Hepatocyte (in vitro differentiated cells): ENCODE measurements at regions not wholly inside any gene's neighbourhood (a gene's known extent, or its start where the extent isn't known, plus 50 kb on each side); places are given as distances from the start of the nearest gene placed in this dataset.

Source experiments
- EZH2 ChIP-seq: fragments of 200-600 bp; sonication (generic); IDR thresholded peaks from 2 replicates; pipeline ENCODE4 v1.6.1; 2016; ENCODE audit warnings: antibody characterized with exemption, mild to moderate bottlenecking, borderline replicate concordance
- EZH2phosphoT487 ChIP-seq: fragments of 200-600 bp; sonication (generic); IDR thresholded peaks from one replicate; pipeline ENCODE4 v1.6.1; 2018; ENCODE audit warnings: antibody characterized with exemption, mild to moderate bottlenecking, low read depth, moderate library complexity; ENCODE audit not compliant: unreplicated experiment, severe bottlenecking
- TF ChIP-seq, protein P1 (sequence below): fragments of 200-600 bp; sonication (generic); IDR thresholded peaks from 2 replicates; pipeline ENCODE4 v1.5.1; 2016; ENCODE audit warnings: antibody characterized with exemption, mild to moderate bottlenecking; ENCODE audit not compliant: poor library complexity

DNA sequence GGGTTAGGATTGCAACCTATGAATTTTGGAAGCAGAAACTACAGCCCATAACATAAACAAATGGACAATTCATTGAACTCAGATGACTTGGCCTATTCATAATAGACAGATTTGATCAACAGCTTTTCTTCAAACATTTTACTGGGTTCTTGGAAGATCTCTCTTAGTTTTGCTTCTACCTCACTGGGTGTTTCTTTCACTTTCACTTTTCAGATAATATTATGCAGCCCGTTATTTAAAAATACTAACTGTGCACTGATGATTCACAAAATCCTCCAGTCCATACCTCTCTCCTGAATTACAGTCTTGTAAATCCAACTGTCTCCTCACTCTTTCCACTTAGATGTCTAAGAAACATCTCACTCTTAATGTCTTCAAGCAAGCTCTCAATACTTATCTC lies 183.5 kb upstream of the IRX1 start:
- TF ChIP-seq, protein P1, sequence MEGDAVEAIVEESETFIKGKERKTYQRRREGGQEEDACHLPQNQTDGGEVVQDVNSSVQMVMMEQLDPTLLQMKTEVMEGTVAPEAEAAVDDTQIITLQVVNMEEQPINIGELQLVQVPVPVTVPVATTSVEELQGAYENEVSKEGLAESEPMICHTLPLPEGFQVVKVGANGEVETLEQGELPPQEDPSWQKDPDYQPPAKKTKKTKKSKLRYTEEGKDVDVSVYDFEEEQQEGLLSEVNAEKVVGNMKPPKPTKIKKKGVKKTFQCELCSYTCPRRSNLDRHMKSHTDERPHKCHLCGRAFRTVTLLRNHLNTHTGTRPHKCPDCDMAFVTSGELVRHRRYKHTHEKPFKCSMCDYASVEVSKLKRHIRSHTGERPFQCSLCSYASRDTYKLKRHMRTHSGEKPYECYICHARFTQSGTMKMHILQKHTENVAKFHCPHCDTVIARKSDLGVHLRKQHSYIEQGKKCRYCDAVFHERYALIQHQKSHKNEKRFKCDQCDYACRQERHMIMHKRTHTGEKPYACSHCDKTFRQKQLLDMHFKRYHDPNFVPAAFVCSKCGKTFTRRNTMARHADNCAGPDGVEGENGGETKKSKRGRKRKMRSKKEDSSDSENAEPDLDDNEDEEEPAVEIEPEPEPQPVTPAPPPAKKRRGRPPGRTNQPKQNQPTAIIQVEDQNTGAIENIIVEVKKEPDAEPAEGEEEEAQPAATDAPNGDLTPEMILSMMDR: no peak
- no peak for TF ChIP-seq EZH2
- TF ChIP-seq EZH2phosphoT487: no peak
